ENCODE measurements at regions not wholly inside any gene's neighbourhood (a gene's known extent, or its start where the extent isn't known, plus 50 kb on each side); places are given as distances from the start of the nearest gene placed in this dataset.

- 60 to 87% (median 83%) methylated on average over 3 of the region's 3 CpGs for WGBS, 5 donors
- Histone ChIP-seq H3K9me3 (peaks cover 0 to 8% (median 0%) of the 10 kb centered on the region in 8 donors), H3K4me3 (no peak overlapping the region), H3K27me3 (replicated peaks in 1 of 7) (peaks cover 0 to 35% (median 0%) of the 10 kb centered on the region in 7 donors), H3K27ac (no peak overlapping the region), H3K4me1 (no peaks in the 10 kb centered on the region), H3K36me3 (no peaks in the 10 kb centered on the region)
- intact Hi-C loops (cut with DNase I; ENCODE audit: low total_unique reads): no loop called here
- TF ChIP-seq POLR2AphosphoS5 (IDR thresholded peaks at IDR 0.05) (no peak), POLR2A (IDR thresholded peaks at IDR 0.05) (no peak), CTCF (IDR thresholded peaks at IDR 0.05 in 8 of 11, conservative IDR thresholded peaks at IDR 0.05 in 3 of 11) (no peak)
- DNase-seq: no peak
These were observed 84.3 kb downstream of the TMEM30B start for GRCh38 chr14:61196792-61197191.

GRCh38 chr14:61196034-61196433 lies 85.1 kb downstream of the TMEM30B start:
- Histone ChIP-seq H3K4me3 (no peak overlapping the region), H3K27ac (no peak overlapping the region), H3K4me1 (no peaks in the 10 kb centered on the region), H3K36me3 (no peaks in the 10 kb centered on the region), H3K9me3 (peaks cover 0 to 8% (median 0%) of the 10 kb centered on the region in 8 donors), H3K27me3 (replicated peaks in 1 of 7) (peaks cover 0 to 37% (median 0%) of the 10 kb centered on the region in 7 donors)
- DNase-seq: no peak
- TF ChIP-seq CTCF (IDR thresholded peaks at IDR 0.05 in 8 of 11, conservative IDR thresholded peaks at IDR 0.05 in 3 of 11): no peak
- no peak for TF ChIP-seq POLR2AphosphoS5 (IDR thresholded peaks at IDR 0.05)
- no peak for TF ChIP-seq POLR2A (IDR thresholded peaks at IDR 0.05)
- whole genome bisulfite sequencing, 5 donors: 76 to 89% (median 80%) methylated on average over 2 of the region's 2 CpGs
- intact Hi-C loops (cut with DNase I; ENCODE audit: low total_unique reads): no loop called here

GRCh38 chr14:61193476-61193875 lies 87.7 kb downstream of the TMEM30B start:
- Histone ChIP-seq H3K27ac (no peak overlapping the region), H3K4me3 (no peak overlapping the region), H3K27me3 (replicated peaks in 1 of 7) (peaks cover 0 to 51% (median 7%) of the 10 kb centered on the region in 7 donors), H3K9me3 (peaks cover 0 to 8% (median 0%) of the 10 kb centered on the region in 8 donors), H3K4me1 (peaks cover 0 to 11% (median 5%) of the 10 kb centered on the region in 6 donors), H3K36me3 (no peaks in the 10 kb centered on the region)
- no peak for DNase-seq
- TF ChIP-seq POLR2AphosphoS5 (IDR thresholded peaks at IDR 0.05): no peak
- TF ChIP-seq POLR2A (IDR thresholded peaks at IDR 0.05): no peak
- TF ChIP-seq CTCF (IDR thresholded peaks at IDR 0.05 in 8 of 11, conservative IDR thresholded peaks at IDR 0.05 in 3 of 11): no peak
- intact Hi-C loops (cut with DNase I; ENCODE audit: low total_unique reads): no loop called here
- WGBS, 5 donors: 52 to 87% (median 74%) methylated on average over 1 of the region's 1 CpG

- no peak for DNase-seq
- TF ChIP-seq POLR2AphosphoS5 (IDR thresholded peaks at IDR 0.05) (no peak), CTCF (IDR thresholded peaks at IDR 0.05 in 8 of 11, conservative IDR thresholded peaks at IDR 0.05 in 3 of 11) (no peak), POLR2A (IDR thresholded peaks at IDR 0.05) (no peak)
- no peak overlapping the region for H3K4me3 ChIP-seq
- peaks cover 0 to 51% (median 9%) of the 10 kb centered on the region in 7 donors for H3K27me3 ChIP-seq (replicated peaks in 1 of 7)
- intact Hi-C loops (cut with DNase I; ENCODE audit: low total_unique reads): no loop called here
- peaks cover 0 to 15% (median 5%) of the 10 kb centered on the region in 6 donors for H3K4me1 ChIP-seq
- peaks cover 0 to 8% (median 0%) of the 10 kb centered on the region in 8 donors for H3K9me3 ChIP-seq
- no peak overlapping the region for H3K27ac ChIP-seq
- H3K36me3 ChIP-seq: no peaks in the 10 kb centered on the region
These were observed 88.1 kb downstream of the TMEM30B start for GRCh38 chr14:61192989-61193388.

All from spleen (tissue), 11 donors.